ENCODE measurements at regions not wholly inside any gene's neighbourhood (a gene's known extent, or its start where the extent isn't known, plus 50 kb on each side); places are given as distances from the start of the nearest gene placed in this dataset.

GRCh38 chr2:53610260-53610659 lies 157.3 kb upstream of the CHAC2 start:
- TF ChIP-seq EZH2 (IDR thresholded peaks at IDR 0.05; ENCODE audit: low read depth, unreplicated experiment) (no peak), JUNB (IDR thresholded peaks at IDR 0.05; ENCODE audit: unreplicated experiment) (no peak), POLR2AphosphoS5 (IDR thresholded peaks at IDR 0.05; ENCODE audit: low read depth) (no peak), CTCF (conservative IDR thresholded peaks at IDR 0.05; ENCODE audit: low read depth in 2 of 2) (no peak), REST (IDR thresholded peaks at IDR 0.05; ENCODE audit: unreplicated experiment) (no peak), EZH2phosphoT487 (IDR thresholded peaks at IDR 0.05; ENCODE audit: unreplicated experiment) (no peak), CREB1 (CRISPR knock-in tag; IDR thresholded peaks at IDR 0.05; ENCODE audit: low read depth) (no peak), ZNF114 (CRISPR knock-in tag; IDR thresholded peaks at IDR 0.05) (no peak), ZNF331 (CRISPR knock-in tag; IDR thresholded peaks at IDR 0.05; ENCODE audit: low read depth) (no peak), NANOG (IDR thresholded peaks at IDR 0.05; ENCODE audit: borderline replicate concordance) (no peak), ETS1 (IDR thresholded peaks at IDR 0.05) (no peak), STAT1 (IDR thresholded peaks at IDR 0.05; ENCODE audit: unreplicated experiment) (no peak), ZNF462 (CRISPR knock-in tag; IDR thresholded peaks at IDR 0.05) (no peak)

All from GM23338 (cell line).